GM18907 (cell line): ENCODE measurements at regions not wholly inside any gene's neighbourhood (a gene's known extent, or its start where the extent isn't known, plus 50 kb on each side); places are given as distances from the start of the nearest gene placed in this dataset.

Experiments
- ATAC-seq: cut with Tn5 transposase; IDR thresholded peaks from one replicate; pipeline ENCODE4 v1.9.1; 2021; ENCODE audit warnings: mild to moderate bottlenecking, moderate library complexity; ENCODE audit not compliant: unreplicated experiment

DNA sequence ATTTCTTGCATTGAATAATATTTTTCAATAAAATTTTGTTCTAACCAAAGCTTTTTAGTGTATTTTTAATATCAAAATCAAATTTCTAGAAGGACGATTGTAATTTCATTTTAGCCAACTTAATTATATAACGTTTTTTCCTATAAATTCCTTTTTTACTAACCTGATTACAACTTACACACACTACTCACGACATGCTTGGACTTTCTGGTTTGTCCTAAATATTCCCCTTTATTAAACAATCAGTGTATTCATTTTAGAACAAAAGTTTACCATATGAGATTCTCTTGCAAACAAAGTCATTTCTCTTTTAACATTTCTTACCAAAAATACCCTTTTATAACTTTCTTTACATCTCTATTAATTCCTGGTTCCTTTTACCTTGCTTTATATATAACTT is 173.7 kb downstream of the PWWP3B start:
- ATAC-seq = no peak

DNA sequence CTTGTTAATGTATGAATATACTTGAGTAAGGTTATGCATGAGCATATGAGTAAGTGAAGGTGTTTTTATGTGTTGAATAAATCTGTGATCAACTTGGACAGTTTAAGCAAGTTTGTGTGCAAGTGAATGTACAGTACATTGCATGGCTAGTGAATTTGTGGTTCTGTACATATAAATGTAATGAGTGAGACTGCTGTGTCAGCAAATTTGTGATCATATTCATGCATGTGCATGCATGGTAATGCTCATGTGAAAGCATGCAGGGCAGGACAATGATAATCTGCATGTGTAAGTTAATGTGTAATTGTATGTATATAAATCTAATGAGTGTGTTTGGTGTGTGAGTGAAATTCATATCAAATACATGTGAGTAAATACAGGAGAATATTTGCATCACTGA is 188.5 kb downstream of the PWWP3B start:
- no peak for ATAC-seq

DNA sequence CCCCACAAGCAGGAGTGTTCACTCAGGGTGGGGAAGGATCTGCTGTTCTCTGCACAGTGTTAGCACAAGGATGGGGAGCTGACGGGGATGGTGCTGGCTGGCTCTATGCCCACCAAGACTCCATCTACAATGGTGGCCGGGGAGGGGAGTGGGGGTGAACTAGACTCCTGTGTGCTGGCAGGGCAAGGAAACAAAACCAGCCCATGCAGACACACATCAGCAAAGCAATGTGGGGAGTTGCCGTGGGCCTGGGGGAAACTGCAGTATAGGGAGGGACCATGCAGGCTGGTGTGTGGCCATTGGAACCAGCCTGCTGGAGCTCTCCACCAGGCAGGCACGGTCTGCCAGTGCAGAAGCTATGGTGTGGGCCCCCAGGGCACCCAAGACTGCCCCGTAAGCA is 195.1 kb downstream of the PWWP3B start:
- no peak for ATAC-seq

DNA sequence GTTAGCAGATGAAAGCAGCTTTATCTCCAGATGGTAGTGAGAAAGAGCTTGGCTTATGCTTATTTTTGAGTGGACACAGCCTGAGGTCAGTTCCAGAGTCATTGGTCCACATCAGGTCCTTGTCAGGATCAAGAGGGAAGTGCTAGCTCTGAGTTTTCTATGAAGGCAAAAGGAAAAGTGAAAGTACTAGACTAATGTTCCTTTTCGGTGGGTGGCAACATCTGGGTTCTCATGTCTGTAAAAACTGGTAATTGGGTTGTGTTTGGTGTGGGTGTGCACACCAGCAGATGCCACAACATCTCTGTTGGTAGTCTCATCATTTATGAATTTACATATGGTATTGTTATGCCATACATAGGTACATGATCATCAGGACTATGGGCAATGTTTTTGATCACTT is 210.5 kb downstream of the PWWP3B start:
- ATAC-seq = peak; percentile 60

DNA sequence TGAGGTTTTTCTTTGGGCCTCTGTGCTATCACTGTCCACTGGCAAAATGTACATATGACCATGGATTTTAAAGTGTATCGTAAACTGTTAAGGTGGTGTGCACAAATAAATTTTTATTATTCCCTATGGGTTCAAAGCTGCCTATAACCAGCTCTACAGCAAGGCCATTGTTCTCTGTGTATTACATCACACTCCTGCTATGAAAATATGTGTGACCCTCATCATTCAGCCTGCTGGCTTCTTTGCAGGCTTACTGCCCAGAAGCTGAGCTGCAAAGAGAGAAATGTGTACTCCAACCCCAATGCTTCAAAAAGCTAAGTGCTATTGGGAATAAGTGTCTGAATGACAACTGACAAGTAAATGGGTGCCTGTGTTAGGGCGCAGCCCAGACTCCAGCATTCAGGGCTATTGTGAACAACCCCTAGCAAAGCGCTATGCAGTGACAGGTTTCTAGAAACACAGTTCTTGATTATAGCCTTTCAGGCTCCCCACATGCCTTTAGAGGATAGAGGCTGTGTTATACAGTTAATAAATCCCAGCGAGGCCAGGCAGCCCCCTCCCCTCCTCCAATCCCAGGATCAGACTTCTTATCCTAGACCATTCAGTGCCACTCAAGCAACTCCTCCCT is 220.4 kb upstream of the RADX start:
- no peak for ATAC-seq

DNA sequence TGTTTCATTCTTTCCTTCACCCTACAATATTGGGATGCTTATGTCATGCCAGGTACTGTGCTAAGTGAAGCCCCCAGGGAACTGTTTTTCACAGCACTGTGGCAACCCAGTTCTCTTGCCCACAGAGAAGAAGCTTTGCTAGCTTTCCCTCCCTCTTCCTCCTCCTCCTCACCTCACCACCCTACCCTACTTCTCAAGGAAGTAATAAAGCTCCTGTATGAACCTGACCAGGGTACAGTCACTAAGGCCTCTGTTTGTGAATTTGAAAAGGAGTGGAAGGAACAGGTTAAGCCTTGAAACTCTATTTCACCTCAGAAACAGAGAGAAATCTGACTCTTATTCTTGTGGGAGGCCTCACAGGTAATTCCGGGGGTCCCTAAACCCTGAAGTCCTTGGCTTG is 219.4 kb upstream of the RADX start:
- ATAC-seq = no peak

DNA sequence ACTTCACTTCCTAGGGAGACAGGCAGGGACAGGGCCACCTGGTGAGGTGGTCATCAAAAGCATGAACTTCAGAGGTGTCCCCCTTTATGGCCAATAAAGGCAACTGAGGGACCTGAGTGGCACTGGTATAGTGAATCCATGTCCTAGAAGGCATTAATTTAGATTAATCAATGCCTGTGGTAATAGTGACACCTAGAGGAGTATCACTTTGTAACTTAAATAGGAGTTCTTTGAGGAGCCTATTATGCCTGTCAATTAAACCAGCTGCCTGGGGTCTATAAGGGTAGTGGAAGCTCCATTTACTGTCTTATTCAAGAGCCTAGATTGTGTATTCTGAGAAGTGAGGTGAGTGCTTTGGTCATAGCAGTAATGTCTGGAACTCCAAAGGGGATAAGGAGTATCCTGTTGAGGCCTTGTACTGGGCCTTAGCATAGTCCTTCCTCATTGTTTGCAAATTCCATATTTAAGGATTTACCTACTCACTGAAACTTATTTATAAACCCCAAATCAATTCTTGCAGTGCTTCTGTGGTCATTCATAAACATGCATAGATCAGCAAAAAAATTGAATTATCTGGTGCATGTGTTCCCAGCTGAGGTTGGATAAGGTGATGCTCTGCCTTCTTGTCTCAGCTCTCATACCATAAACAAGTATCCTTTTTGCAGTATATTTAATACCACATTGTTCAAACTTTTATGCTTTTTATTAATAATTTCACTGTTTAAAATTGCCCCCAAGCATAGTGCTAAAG is 213.8 kb upstream of the RADX start:
- ATAC-seq = no peak

DNA sequence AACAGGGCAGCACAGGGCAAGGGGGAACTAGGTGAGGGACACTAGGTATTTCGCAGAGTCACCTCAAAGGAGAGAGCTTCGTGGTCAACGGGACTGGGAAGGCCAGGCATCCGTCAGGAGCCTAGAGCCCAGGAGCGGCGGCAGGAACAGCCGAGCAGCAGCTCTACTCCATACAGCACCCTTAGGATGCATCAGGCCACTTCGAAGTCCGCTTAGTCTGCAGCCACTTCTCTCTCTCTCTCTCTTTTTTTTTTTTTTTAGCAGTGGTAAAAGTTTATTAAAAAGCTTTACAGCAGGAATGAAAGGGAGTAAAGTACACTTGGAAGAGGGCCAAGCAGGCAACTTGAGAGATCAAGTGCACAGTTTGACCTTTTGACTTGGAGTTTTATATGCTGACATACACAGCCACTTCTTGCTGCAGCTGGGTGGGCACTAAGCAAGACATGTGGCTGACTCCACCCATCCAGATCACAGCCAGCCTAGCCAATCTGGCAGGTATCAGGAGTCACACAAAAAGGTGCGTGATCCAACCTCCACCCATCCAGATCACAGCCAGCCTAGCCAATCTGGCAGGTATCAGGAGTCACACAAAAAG is 209.7 kb upstream of the RADX start:
- ATAC-seq = no peak

DNA sequence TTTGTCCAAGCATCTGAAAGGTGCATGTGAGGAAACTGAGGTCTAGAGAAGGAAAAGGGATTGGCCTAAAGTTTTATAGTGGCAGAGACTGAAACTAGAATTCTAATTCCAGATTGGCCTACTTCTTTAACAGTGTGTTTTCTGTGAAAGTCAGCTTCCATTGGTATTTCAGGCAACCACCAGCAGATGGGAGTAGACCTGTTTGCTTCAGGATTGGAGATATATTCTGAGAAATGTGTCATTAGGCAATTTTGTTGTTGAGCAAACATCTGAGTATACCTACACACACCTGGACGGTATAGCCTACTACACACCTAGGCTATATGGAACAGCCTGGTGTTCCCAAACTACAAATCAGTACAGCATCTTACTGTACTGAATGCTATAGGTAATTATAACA is 207.3 kb upstream of the RADX start:
- no peak for ATAC-seq

DNA sequence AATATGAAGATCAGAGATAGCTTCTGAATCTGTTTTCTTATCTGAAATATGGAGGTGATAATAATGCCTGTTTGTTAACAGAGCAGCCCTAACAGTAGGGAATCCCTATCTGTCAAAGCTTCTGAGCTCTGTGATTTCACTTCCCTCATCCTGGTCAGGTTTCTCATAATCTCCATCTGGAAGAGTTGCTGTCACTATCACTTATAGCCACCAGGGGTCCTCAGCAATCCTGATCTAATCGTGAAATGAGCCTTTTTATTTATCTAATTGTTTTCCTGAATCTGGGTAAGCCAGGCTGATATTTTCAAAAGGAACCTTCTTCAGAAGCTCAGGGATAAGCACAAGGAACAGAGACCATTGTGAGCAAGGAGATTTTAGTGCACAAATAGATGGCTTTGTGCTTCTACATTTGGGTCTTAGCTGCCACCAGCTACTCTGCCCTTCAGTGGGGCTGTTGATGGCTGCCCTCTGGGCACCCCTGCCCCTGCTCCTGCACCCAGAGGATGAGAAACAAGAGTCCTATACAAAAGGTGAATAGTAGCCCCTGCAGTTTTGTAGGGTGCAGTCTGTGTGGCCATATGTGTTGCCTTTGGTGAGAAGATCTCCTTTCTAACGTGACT is 196.4 kb upstream of the RADX start:
- ATAC-seq = peak; percentile 94

DNA sequence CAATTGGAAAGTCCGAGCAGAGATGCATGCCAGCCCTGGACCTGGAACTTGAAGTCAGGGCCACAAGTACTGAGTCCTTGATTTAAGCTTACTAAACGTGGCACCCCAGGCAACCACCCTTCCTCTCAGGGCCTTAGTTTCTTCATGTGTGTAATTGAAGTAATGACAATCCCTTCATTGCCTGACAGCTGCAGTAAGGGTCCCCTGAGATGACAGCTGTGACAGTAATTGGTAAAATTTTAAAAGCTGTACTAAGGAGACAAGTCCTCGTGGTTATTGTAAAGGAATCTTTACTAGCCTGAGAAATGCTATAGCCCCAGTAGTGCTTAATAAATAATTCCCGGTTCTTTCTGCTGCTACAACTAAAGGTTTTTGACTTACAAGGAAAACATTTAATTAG is 175.1 kb upstream of the RADX start:
- no peak for ATAC-seq

DNA sequence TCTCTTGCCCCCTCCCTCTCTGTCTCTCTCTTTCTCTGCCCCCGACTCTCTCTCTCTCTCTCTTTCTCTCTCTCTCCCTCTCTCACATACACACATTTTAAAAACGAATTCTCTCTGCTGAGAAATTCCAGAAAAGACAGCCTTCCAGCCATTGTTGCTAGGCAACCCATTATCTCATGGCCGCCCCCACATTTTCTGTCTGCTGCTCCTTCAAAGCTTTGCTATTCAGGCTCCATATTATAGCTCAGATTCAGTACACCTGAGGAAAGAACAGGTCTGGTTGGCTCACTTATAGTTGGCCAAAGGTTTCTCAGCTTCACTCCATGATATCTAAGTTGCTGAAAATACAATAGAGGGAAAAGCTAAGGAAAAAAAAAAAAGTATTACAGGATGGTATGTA is 174.4 kb upstream of the RADX start:
- no peak for ATAC-seq

DNA sequence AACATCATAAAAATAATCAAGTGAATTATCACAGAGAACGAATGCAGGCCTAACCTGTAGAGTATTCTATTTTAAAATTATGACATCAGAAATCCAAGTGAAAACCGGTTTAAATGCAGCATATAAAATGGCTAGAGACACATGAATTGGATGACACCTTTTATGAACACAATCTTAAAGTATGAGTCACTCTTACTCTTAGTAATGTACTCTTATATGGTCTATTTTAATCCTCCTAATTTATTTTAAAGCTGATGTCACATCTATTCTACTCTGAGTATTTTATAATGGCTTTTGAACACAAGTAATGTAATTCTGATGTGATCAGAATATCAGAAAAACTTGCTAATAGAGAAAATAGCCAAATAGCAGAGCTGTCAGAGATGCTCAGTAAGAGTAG is 161.4 kb upstream of the RADX start:
- ATAC-seq = no peak

DNA sequence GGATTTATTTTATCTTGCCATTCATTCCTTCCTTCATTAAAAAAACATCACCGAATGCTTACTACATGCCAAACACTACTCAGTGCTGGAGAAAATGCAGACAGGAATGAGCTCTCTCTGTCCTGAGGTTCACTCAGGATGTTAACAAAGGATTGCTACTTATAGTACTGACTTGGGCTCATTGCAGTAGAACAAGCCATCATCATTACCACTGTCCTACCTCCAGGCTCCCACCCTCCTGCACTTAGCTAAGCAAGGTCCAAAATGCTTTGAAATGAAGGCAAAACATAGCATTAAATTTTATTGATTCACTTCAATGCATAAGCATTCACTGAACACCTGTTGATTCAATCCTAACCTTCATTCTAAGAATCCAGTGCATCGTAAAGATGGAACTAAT is 159.8 kb upstream of the RADX start:
- ATAC-seq = no peak

DNA sequence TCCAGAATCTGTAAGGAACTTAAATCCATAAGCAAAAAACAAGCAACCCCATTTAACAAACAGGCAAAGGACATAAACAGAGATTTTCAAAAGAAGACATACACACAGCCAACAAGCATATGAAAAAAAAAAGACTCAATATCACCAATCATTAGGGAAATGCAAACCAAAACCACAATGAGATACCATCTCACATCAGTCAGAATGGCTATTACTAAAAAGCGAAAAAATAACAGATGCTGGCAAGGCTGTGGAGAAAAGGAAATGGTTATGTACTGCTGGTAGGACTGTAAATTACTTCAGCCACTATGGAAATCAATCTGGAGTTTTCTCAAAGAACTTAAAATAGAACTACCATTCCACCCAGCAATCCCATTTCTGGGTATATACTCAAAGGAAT is 156.8 kb upstream of the RADX start:
- no peak for ATAC-seq

DNA sequence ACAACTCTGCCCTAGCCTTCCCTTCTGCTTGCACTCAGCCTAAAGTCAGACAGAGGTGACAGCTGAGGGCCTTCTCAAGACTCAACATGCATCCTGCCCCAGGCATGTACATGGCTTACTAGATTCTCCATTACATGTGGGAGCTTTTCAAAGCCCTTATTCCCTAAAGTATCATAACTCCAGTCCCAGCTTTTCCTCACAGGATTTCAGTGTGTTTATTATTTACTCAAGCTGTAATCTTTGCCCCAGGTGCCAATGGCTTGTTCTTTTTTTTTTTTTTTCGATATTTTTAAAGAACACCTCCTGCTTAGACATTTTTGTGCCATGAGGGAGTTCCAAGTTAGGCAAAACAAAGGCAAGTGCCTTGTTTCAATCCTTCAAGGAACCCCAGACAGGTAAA is 154.0 kb upstream of the RADX start:
- no peak for ATAC-seq

DNA sequence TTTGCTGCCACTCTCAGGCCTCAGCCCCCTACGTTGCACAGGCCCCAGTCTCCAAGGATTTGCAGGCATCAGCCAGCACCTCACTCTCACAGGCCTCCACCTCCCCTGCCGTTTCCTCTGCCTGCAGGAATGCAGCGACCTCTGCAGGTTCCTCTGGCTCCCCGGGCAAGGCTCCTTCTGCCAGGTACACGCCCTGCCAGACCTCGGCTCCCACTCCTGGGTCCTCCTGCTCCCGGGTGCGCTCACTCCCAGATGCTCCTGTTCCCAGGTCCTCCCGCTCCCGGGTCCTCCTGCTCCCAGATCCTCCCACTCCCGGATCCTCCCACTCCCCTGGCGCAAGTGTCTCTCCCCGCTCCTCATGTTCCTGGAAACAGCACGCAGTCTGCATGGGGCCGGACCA is 144.4 kb upstream of the RADX start:
- ATAC-seq = no peak

DNA sequence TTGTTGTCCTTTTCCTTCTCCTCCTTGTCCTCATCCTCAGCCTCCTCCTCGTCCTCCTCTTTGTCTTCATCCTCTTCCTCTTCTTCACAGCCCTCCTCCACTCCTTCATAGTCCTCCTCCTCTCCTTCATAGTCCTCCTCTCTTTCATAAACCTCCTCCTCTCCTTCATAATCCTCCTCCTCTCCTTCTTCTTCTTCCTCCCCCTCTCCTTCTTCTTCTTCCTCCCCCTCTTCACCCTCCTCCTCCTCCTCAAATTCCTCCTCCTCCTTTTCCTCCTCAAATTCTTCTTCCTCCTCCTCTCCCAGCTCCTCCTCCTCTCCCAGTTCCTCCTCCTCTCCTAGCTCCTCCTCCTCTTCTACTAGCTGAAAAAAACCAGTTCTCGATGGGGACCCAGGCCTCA is 143.8 kb upstream of the RADX start:
- no peak for ATAC-seq

DNA sequence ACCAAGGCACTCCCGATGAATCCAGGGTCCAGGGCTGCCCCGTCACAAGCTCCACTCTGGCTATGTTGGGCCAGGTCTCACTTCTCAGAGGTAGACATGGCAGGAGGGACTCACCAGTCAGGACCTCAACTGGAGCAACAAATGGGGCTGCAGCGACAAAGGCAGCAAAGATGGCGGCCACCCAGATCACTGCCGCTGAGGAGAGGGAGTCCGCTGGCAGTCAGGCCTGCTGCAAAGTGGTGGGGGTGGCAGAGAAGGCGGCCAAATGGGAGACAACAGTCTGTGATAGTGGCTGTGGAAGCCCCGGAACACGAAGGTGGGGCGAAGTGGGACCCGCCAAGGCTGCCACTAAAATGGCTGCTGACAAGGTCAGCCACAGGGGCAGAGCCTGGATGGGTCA is 143.3 kb upstream of the RADX start:
- ATAC-seq = no peak

DNA sequence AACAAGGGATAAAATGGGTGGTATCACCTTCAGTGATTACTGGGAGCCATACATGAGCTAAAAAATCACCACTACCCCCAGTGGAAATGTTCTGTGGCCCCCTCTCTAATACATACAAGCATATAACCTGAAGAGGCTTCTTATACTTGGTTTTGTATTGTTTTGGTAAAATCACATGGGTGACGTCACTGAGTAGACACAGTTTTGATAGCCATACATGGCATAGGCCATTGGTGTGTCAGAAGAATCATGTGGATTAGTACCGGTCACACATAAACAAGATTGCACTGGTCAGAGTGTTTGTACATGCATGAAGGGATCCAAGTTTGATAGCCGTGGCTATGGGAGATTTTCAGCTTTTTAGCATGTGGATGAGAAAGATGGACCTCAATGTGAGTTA is 131.9 kb upstream of the RADX start:
- ATAC-seq = no peak

DNA sequence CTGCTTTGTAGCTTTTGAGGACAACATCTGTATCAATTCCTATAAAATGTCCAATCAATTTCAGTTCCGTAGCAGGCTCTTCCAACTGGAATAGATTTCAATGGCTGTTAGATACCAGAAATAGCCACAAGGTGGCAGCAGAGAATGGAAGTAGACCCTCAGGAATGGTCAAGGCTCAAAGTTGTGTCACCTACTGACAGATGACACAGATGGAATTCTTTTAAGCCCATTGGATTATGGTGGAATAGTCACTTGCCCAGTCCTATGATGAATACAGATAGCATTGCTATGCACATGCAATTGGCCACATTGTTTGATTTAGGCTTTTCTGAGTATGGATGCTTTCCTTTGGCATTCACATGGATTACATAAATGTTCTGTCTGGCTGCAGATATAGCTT is 130.4 kb upstream of the RADX start:
- peak; percentile 43 for ATAC-seq

DNA sequence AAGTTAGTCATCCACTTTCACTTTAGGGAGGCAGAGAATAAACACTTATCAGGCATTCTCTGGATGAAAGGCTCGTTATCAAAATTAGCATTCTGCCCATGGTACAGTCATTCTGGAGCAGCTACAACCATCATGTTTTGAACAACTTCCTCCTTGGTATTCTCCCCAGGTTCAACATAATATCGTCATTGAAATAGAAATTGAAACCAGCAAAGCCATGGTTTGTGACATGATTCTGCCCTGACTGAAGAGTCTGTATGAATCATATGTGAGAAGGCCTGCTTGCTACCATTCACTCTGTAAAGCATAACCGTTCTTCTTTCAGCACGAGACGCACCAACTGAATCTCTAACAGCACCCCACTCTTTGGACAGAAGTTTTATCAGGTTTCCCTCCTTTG is 127.5 kb upstream of the RADX start:
- ATAC-seq = peak; percentile 99
